ENCODE measurements at regions not wholly inside any gene's neighbourhood (a gene's known extent, or its start where the extent isn't known, plus 50 kb on each side); places are given as distances from the start of the nearest gene placed in this dataset.

DNA sequence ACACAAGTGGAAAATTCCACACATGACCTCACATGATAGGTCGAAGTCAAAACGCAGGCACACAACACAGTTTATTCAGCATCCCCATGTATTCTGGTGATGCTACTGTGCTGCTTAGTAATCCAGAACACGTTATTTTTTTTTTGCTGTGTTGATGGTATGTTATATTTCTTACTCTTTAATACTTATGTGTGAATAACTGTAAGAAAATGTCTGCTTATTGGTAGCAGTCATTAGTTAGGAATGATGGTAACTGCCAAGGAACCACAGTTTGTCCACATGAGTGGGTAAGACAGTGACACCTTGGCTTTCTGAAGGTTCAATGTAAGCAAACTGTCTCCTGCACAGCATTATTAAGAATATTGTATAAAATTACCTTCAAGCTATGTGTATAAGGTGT is 107.7 kb upstream of the DAPK1 start:
- WGBS, 2 donors = 66 to 79% methylated on average over 3 of the region's 3 CpGs

DNA sequence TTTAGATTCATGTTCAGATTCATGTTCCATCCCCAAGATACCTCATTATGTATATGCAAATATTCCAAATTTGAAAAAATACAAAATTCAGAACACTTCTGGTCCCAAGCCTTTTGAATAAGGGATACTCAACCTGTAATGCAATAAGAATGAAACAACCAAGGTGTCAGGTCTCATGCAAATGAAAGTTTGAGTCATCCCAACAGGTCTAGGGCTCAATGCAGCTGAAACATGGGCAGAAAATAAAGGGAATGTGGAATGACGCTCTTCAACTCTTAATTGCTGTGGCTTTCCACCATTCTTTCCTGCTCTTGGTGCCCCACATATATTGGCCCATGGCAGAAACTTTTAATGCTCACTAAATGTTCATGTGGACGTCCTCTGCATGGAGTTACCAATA is 107.3 kb upstream of the DAPK1 start:
- H3K9me3 ChIP-seq = no peaks in the 10 kb centered on the region
- intact Hi-C loops (cut with DNase I) = no loop called here
- no peaks in the 10 kb centered on the region for H3K4me1 ChIP-seq
- 59 to 70% methylated on average over 2 of the region's 2 CpGs for WGBS, 2 donors
- no peak overlapping the region for H3K4me3 ChIP-seq
- H3K36me3 ChIP-seq = no peaks in the 10 kb centered on the region
- TF ChIP-seq, protein P1, sequence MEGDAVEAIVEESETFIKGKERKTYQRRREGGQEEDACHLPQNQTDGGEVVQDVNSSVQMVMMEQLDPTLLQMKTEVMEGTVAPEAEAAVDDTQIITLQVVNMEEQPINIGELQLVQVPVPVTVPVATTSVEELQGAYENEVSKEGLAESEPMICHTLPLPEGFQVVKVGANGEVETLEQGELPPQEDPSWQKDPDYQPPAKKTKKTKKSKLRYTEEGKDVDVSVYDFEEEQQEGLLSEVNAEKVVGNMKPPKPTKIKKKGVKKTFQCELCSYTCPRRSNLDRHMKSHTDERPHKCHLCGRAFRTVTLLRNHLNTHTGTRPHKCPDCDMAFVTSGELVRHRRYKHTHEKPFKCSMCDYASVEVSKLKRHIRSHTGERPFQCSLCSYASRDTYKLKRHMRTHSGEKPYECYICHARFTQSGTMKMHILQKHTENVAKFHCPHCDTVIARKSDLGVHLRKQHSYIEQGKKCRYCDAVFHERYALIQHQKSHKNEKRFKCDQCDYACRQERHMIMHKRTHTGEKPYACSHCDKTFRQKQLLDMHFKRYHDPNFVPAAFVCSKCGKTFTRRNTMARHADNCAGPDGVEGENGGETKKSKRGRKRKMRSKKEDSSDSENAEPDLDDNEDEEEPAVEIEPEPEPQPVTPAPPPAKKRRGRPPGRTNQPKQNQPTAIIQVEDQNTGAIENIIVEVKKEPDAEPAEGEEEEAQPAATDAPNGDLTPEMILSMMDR (IDR thresholded peaks at IDR 0.05) = no peak
- no peak for TF ChIP-seq POLR2A (IDR thresholded peaks at IDR 0.05)
- no peak overlapping the region for H3K27ac ChIP-seq
- DNase-seq = no peak
- H3K27me3 ChIP-seq = peaks cover 0 to 22% (median 0%) of the 10 kb centered on the region in 4 donors

More for the DNA sequence above, 107.7 kb upstream of the DAPK1 start:
- H3K9me3 ChIP-seq = no peaks in the 10 kb centered on the region
- H3K4me1 ChIP-seq = no peaks in the 10 kb centered on the region
- no peak for TF ChIP-seq POLR2A (IDR thresholded peaks at IDR 0.05)
- DNase-seq = no peak
- H3K4me3 ChIP-seq = no peak overlapping the region
- H3K27ac ChIP-seq = no peak overlapping the region
- intact Hi-C loops (cut with DNase I) = no loop called here
- H3K27me3 ChIP-seq = peaks cover 0 to 18% (median 0%) of the 10 kb centered on the region in 4 donors
- no peaks in the 10 kb centered on the region for H3K36me3 ChIP-seq

DNA sequence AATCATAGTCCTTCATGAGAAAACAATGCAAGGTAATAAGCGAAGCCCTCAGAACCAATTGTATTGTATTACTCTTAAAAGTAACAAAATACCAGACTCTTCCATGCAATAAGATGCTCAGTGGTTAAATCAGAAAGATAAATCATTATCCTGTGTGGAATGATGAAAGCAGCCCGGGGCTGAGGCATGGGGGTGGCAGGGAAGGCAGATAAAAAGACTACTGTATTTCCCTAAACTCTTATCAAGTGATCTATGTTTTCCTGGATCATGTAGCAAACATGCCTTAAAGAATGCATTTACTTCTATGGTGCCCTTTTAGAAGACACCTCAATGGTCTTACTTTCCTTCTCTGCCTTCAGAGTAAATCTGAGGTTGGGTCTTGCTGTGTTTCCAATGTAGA is 105.6 kb upstream of the DAPK1 start:
- Histone ChIP-seq H3K4me3 (no peak overlapping the region), H3K27me3 (peaks cover 0 to 19% (median 0%) of the 10 kb centered on the region in 4 donors), H3K9me3 (no peaks in the 10 kb centered on the region), H3K36me3 (no peaks in the 10 kb centered on the region), H3K27ac (no peak overlapping the region), H3K4me1 (no peaks in the 10 kb centered on the region)
- intact Hi-C loops (cut with DNase I) = no loop called here
- WGBS, 2 donors = 66 to 85% methylated on average over 2 of the region's 2 CpGs
- DNase-seq = no peak
- no peak for TF ChIP-seq POLR2A (IDR thresholded peaks at IDR 0.05)
- TF ChIP-seq, protein P1 (IDR thresholded peaks at IDR 0.05) = no peak

DNA sequence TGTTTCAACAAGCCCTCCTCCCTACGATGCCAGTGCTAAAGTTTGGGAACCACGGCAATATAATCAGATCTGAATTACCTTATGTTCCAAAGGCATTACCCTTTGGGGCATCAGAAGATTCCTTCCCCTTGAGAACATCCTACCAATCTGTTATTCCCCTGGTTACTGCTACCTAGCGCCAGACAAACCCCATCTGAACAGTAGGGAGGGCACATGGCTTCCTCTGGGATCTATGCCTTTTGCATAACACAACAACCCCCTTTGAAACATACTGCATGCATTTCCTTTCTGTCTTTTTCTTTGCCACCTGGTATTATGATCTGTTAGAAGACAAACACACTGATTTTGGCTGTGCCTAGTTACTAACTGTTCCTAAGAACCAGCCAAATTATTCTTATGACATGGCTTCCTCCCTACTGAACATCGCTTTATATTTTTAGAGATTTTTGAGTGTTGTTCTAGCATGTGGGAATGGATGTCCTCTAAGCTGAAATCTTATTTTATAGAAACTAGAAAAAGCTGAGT is 103.9 kb upstream of the DAPK1 start:
- intact Hi-C loops (cut with DNase I) = no loop called here
- H3K4me3 ChIP-seq = no peak overlapping the region
- H3K27me3 ChIP-seq = peaks cover 0 to 19% (median 0%) of the 10 kb centered on the region in 4 donors
- WGBS, 2 donors = 72 to 88% methylated on average over 3 to 4 of the region's 4 CpGs
- H3K9me3 ChIP-seq = no peaks in the 10 kb centered on the region
- no peaks in the 10 kb centered on the region for H3K36me3 ChIP-seq
- no peak for TF ChIP-seq POLR2A (IDR thresholded peaks at IDR 0.05)
- TF ChIP-seq, protein P1 (IDR thresholded peaks at IDR 0.05) = no peak
- H3K4me1 ChIP-seq = no peaks in the 10 kb centered on the region
- H3K27ac ChIP-seq = no peak overlapping the region
- no peak for DNase-seq

DNA sequence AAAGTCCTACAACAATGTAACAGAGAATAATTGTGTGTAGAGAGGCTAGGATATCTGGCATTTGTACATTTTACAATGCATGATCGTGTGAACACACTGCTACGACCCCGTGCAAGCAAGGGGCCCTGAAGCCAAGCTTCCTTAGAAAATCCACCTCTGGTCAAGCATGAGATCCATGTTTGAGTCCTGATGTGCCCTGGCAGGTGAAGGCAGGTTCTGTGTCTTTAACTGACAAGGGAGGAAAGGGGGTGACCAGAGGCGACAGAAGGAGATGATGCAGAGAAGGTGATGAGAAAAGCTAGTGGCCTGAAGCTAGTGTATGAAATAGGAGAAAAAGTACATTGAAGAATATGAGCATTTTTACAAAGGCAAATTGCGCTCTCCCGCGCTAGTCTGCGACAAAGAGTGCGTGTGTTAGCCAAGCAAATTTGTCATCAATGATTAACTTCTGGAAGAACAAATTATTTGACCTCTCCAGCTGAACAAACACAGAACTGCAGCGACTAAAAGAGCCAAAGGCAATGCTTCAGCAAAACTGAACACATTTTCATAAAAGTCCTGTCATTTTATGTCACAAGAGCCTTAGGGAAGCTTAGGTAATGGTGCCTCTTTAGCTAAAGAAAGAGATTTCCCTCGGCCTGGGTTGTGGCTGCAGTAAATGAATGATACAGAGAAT is 101.7 kb upstream of the DAPK1 start:
- WGBS, 2 donors = 39 to 40% methylated on average over 11 of the region's 11 CpGs
- no peak for TF ChIP-seq POLR2A (IDR thresholded peaks at IDR 0.05)
- TF ChIP-seq, protein P1 (IDR thresholded peaks at IDR 0.05) = no peak
- no peak overlapping the region for H3K27ac ChIP-seq
- H3K9me3 ChIP-seq = no peaks in the 10 kb centered on the region
- H3K4me1 ChIP-seq = no peaks in the 10 kb centered on the region
- H3K27me3 ChIP-seq = peaks cover 0 to 12% (median 0%) of the 10 kb centered on the region in 4 donors
- DNase-seq = no peak
- no peak overlapping the region for H3K4me3 ChIP-seq
- intact Hi-C loops (cut with DNase I) = no loop called here
- no peaks in the 10 kb centered on the region for H3K36me3 ChIP-seq
